Fibroblast of villous mesenchyme (primary cell): ENCODE measurements at regions not wholly inside any gene's neighbourhood (a gene's known extent, or its start where the extent isn't known, plus 50 kb on each side); places are given as distances from the start of the nearest gene placed in this dataset.

Experiments used
- DNase-seq: peaks from one replicate; pipeline ENCODE4 v3.0.0-alpha.2; 2010; ENCODE audit warnings: low read depth
- H3K4me3 ChIP-seq: 2 replicates; pipeline ENCODE4 v1.5.1; 2011; ENCODE audit warnings: low read depth, mild to moderate bottlenecking, low read length
- TF ChIP-seq, protein P1 (sequence below): IDR thresholded peaks from 2 replicates; pipeline ENCODE4 v1.5.1; 2012; ENCODE audit warnings: low read depth, mild to moderate bottlenecking, low read length; ENCODE audit not compliant: insufficient read depth

DNA sequence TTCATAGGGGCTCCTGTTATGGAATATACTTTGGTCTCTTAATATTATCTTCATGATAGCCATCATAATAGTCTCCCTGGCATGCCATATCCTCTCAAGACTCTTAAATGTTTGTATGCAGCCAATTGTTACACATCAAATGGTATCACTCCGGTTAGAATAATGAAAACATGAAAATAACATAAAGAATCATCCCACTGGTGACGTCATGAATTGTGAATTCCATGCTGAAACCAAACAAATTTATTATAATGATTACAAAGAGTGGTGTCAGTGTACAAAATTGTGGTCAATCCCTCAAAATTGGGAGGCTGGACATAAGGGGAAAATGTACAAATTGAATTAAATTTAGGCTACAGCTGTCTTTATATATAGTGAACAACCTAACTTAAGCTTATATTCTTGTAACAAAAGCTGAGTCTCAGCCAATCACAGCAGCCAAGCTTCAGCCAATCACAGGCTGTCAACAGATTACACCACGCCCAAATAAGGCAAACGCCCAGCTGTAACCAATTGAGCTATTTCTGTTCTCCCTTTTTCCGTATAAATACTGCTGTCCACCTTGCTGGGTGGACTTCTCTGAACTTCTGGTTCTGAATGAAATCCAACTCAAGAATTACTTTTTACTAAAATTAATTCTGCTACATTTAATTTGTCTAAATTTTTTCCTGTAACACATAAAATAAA is 156.1 kb downstream of the CHD9NB start:
- TF ChIP-seq, protein P1, sequence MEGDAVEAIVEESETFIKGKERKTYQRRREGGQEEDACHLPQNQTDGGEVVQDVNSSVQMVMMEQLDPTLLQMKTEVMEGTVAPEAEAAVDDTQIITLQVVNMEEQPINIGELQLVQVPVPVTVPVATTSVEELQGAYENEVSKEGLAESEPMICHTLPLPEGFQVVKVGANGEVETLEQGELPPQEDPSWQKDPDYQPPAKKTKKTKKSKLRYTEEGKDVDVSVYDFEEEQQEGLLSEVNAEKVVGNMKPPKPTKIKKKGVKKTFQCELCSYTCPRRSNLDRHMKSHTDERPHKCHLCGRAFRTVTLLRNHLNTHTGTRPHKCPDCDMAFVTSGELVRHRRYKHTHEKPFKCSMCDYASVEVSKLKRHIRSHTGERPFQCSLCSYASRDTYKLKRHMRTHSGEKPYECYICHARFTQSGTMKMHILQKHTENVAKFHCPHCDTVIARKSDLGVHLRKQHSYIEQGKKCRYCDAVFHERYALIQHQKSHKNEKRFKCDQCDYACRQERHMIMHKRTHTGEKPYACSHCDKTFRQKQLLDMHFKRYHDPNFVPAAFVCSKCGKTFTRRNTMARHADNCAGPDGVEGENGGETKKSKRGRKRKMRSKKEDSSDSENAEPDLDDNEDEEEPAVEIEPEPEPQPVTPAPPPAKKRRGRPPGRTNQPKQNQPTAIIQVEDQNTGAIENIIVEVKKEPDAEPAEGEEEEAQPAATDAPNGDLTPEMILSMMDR = no peak
- no peak overlapping the region for H3K4me3 ChIP-seq
- no peak for DNase-seq

DNA sequence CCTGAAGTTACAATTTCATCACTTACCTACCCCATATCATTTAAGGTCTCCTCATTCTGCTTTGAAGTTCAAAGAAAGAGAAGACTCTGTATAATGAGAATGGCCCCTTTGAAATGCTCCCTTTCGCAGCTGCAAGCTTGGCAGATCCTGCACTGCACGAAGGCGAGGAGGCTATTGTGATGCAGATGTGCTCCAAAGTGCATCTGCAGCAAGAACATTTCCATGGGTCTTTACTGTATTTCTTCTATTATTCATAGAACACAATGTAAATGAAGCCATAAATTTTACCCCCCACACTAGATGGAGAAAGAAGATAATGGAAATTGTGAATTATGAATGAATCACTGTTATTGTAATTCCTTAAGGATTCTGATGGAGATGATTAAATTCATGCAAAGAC is 178.7 kb downstream of the CHD9NB start:
- no peak for DNase-seq
- TF ChIP-seq, protein P1 = no peak
- no peak overlapping the region for H3K4me3 ChIP-seq

DNA sequence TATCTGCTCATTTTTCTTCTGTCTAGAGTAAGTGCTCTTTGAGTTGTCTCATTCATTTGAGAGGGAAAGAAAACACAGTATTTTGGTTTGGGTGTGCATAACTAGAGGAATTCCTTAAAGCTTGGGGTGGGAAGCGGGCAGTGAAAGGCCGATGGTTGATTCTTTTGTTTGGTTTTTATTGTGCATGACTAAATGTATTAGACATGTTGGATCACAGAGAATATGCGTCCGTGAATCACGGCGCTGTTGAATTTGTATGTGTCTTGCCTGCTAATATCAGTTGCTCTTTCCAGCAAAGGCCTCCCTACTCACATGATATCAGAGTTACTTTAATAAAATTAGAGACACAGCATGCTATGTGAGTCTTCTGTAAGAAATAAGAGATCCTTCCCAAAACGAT is 180.0 kb downstream of the CHD9NB start:
- TF ChIP-seq, protein P1 = no peak
- H3K4me3 ChIP-seq = no peak overlapping the region
- DNase-seq = no peak

DNA sequence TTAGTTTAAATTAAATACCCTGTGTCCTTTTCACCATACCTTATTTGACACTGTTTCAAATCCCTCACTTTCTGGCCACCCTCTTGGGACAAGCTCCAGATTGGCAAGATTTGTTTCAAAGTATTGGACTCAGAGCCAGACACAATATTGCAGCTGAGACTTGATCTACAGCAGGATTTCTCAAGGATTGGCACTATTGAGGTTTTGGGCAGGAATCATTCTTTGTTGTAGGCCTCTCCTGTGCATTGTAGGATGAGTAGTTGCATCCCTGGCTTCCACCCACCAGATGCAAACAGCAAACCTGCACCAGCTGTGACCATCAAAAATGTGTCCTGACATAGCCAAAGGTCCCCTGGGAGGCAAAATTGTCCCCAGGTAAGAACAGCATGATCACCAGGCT is 181.2 kb downstream of the CHD9NB start:
- no peak overlapping the region for H3K4me3 ChIP-seq
- no peak for DNase-seq
- TF ChIP-seq, protein P1 = no peak

DNA sequence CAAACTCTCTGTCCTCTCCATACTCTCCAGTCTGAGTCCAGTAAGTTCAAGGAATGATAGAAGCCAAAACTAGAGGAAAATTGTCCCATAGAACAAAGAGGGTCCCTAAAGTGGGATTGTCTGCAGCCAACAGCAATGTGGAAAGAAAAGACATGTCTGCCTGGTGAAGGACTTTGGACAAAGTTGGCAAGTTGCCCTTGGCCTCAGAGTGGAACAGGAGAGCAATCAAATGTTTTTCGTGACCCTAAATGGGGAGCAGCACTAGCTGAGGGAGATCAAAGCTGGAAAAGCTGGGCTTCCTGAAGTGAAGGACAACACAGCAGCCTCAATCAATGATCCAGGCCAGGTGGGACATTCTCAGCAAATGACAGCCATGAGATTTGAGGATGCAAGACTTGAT is 183.5 kb downstream of the CHD9NB start:
- H3K4me3 ChIP-seq = no peak overlapping the region
- TF ChIP-seq, protein P1 = no peak
- no peak for DNase-seq

DNA sequence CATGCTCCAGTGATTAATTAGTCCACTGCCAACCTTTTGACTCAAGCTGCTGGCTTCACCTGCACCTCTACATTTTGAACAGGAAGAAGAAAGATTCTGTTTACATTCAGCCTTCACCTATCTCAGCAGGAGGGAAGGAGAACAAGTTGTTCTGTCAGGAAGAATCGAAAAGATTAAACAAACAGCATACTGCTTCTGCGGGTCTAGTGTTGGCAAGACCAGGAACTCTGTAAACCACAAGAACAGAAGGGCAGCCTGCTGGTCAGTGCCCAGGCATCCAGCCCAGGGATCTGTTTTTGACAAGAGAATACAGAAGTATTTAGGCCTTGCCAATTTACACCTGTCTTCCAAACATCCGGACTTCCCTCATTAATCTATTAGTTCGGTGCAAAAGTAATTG is 189.7 kb downstream of the CHD9NB start:
- DNase-seq = no peak
- TF ChIP-seq, protein P1 = no peak
- no peak overlapping the region for H3K4me3 ChIP-seq

DNA sequence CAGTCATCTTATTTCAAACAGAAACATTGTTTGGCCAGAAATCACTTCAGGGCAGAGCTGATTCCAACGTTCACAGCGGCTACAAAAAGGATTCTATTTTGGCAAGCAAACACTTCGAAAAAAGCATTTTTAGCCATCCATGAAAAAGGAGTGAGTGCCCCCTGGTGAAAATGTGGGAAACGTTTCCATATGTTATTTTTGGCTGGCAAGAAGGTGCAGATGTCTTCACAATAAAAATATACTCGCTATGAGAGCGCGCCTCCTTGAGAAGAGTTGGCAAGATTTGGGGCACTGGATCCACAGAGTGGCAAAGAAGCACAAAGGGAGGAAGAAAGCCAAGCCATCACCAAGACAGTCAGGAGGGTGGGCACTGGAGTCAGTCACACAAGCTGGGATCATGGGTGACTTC is 191.1 kb downstream of the CHD9NB start:
- no peak overlapping the region for H3K4me3 ChIP-seq
- DNase-seq = no peak
- TF ChIP-seq, protein P1 = no peak
